ENCODE measurements at regions not wholly inside any gene's neighbourhood (a gene's known extent, or its start where the extent isn't known, plus 50 kb on each side); places are given as distances from the start of the nearest gene placed in this dataset.

- TF ChIP-seq CTCF (conservative IDR thresholded peaks at IDR 0.05; ENCODE audit: low read length) (no peak), EZH2phosphoT487 (IDR thresholded peaks at IDR 0.05; ENCODE audit: borderline replicate concordance) (no peak)
Observed at GRCh38 chr3:177729956-177730681, 532.8 kb upstream of the TBL1XR1 start.

Data from Loucy (cell line).